COLO829 (cell line): ENCODE measurements at regions not wholly inside any gene's neighbourhood (a gene's known extent, or its start where the extent isn't known, plus 50 kb on each side); places are given as distances from the start of the nearest gene placed in this dataset.
"Not testable (repeated sequence)": the region's sequence is repeated elsewhere in the genome, so short reads cannot be mapped to it uniquely, and the experiment has no call there.

Source experiments
- DNase-seq: peaks from one replicate; pipeline ENCODE4 v3.0.0; 2012; ENCODE audit warnings: low spot score

DNA sequence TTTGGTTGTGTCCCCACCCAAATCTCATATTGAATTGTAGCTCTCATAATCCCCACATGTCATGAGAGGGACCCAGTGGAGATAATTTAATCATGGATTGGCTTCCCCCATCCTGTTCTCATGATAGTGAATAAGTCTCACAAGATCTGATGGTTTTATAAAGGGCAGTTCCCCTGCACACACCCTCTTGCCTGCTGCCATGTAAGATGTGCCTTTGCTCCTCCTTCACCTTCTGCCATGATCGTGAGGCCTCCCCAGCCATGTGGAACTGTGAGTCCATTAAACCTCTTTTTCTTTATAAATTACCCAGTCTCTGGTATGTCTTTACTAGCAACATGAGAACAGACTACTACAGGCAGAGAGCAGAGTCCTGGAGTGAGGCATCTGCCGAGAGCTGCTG is 90.2 kb upstream of the SLC45A1 start:
- not testable (repeated sequence) for DNase-seq

DNA sequence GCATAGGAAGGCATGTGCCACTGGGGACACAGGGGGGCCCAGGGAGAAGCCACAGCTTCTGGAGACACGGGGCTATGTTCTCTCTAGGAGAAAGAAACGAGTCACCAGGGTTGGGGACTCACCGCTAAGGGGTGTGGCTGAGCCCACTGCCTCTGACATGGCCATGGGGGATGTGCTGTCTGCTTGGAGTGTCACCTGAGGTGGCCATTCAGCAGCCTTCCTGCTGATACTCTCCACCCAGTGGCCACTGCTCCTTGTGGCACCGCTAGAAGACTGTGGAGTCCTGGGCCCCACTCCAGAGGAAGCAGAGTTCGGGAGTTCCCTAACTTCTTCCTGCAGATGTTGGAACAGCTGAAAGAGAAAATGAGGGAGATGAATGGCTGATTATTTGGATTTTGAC is 91.2 kb upstream of the SLC45A1 start:
- no peak for DNase-seq

DNA sequence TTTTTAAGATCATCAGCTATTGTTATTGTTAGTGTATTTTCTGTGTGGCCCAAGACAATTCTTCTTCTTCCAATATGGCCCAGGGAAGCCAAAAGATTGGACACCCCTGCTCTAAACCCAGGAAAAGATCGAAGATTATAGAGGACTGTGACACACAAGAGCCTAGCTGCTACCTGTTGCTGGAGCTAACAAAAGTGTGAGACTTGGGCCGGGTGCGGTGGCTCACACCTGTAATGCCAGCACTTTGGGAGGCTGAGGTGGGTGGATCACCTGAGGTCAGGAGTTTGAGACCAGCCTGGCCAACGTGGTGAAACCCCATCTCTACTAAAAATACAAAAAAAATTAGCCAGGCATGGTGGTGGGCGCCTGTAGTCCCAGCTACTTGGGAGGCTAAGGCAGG is 91.9 kb upstream of the SLC45A1 start:
- DNase-seq, result not testable (repeated sequence)

DNA sequence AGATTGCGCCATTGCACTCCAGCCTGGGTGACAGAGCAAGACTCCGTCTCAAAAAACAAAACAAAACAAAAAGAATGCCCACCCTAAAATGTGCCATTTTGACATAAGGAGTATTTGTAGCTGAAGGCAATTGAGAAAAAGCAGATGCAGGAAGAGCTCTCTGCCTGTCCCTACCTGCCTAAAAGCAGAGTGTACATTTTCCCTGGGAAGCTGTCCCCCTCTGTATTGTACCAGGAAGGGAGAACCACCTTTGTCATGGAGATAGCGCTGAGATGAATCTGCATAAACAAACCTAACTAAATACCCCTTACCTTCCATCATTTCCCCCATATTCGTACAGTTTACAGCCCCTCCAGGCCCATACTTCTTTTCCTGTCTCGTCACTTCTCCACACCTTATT is 94.4 kb upstream of the SLC45A1 start:
- DNase-seq, result no peak

DNA sequence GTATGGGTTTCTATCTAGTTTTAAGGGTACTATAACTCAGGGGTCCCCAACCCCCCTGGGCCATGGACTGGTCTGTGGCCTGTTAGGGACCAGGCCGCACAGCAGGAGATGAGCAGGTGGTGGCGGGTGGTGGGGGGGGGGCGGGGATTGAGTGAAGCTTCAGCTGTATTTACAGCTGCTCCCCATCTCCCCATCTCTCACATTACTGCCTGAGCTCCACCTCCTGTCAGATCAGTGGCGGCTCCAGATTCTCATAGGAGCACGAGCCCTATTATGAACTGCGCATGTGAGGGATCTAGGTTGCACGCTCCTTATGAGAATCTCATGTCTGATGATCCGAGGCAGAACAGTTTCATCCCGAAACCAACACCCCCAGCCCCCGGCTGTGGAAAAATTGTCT is 95.1 kb upstream of the SLC45A1 start:
- DNase-seq, result no peak

DNA sequence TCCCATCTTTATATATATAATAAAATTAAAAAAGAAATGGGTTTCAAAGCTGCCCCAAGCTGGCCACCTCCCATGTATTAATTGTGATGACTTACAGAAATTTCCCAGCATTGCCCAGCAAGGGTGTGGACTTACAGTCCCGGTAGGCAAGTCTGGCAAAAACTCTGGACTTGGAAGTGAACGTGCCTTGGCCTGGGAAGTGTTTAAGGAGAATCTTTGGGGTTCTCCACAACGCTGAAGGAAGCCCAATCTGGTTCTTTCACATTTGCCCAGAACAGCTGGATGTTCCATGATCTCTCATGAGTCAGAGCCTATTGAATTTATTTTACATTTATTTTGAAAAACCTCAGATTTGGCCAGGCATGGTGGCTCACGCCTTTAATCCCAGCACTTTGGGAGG is 98.4 kb upstream of the SLC45A1 start:
- no peak for DNase-seq

DNA sequence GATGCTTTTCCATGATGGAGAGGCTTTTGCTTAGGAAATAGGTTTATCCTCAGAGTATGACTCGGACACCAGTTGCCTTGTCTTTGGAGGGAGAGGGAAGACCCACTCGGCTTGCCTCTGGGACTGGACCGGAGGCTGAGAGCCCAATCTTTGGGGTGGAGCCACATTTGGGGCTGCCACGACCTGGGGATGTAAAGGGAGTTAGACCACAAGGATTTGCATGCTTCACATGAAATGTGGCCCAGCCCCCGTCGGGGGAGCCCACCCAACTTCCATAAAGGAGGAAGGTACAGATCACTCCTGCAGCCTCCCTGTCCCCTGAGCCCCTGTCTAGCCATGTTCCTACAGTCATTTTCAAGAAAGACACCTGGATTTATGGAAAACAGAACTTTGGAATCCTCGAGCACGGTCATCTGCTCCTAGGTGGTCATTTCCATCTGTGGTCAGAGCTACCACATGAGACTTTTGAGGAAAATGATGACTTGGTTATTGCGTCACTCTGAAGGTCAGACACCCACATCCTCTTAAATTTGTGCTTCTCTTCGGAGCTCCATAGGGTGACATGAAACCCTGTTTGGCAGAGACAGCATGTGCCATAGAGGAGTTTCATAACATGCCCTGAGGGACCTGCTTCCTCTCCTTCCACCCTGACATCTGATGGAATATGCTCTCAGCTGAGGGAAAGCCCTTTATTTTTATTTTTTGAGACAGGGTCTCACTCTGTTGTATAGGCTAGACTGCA is 99.4 kb upstream of the SLC45A1 start:
- no peak for DNase-seq

DNA sequence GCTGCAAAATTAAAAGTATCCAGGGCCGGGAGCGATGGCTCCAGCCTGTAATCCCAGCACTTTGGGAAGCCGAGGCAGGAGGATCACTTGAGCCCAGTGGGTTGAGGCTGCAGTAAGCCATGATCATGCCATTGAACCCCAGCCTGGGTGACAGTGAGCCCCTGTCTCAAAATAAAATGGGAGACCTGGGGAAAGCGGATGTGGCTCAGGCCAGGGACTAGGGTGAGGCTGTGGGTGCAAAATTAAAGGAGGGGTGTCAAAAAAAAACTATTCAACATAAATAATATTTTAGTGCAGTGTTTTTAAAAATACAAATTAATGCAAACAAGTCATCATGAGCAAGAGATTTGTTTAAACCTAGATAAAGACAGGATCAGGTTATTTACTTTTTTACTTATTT is 100.1 kb upstream of the SLC45A1 start:
- DNase-seq, result no peak

DNA sequence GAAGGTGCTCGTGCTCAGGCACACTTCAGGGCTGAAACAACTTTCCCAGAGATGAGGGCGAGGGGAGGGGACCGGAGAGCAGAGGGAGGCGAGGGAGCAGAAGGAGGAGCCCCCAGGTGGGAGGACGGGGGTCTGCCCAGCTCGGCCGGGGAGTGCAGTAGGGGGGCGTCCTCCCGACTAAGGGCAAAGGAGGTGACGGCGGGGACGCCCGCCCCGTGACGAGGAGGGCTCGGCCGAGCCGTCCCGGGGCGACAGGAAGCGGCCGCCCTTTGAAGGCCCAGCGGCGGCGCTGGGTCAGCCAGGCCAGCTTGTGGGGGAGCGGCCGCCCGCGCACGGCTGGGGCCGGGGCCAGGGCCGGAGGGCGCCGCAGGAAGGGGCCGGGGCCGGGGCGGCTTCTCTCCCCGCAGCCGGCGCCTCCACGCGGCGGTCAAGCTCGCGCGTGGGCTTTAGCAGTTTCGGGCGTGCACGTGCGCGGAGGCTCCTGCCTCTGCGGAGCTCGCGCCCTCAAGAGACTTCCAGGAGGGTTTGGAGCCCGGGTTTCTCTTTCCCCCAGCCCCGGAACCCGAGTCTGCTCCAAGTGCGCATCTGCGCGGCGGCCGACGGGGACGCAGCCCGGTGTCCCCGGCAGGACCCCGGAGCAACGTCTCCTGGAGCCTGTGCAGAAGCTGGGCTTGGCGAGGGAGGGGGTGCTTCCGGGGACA is 100.8 kb upstream of the SLC45A1 start:
- no peak for DNase-seq

DNA sequence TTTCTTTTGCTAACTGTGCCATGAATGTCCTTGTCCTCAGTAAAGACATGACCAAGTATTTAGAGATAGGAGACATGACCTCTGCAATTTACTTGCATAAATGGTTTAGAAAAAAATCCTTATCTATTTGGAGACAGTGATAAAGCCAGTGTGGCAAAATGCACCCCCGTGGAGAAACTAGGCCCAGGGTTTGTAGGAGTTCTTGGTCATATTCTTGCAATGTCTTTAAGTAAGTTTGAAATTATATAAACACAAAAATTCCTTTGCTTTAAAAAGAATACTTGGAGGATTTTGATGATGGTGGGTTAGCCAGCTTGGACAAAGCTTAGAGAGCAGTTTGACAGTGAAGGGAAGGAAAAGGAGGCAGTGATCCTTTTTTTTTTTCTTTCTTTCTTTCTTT is 101.9 kb upstream of the SLC45A1 start:
- no peak for DNase-seq

DNA sequence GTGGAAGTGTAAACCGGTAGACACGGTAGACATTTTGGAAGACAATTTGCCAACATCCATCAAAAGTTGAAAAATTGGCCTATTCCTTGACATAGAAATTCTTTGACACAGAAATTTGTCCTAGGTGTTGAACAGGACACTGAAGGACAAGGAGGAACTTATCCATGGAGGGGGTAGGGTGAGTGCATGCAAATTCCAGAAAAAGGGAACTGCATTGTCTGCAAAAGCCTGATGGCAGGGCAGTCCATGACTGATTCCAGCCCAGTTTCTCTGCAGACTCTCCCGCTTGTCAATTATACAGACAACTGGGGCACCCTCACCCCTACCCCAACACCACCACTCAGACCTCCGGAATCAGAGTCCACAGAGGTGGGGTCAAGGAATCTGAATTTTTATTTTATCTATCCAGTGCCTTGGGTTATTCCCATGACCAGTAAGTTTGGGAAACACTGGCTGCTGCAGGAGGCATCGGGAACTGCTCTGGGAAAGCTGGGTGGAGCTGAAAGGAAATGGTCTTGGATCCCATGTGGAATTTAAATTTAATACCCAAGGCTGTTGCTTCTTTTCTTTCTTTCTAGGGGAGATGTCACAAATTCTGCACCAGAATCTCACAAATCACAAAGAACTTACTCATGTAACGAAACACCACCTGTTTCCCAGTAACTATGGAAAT is 103.3 kb upstream of the SLC45A1 start:
- no peak for DNase-seq

DNA sequence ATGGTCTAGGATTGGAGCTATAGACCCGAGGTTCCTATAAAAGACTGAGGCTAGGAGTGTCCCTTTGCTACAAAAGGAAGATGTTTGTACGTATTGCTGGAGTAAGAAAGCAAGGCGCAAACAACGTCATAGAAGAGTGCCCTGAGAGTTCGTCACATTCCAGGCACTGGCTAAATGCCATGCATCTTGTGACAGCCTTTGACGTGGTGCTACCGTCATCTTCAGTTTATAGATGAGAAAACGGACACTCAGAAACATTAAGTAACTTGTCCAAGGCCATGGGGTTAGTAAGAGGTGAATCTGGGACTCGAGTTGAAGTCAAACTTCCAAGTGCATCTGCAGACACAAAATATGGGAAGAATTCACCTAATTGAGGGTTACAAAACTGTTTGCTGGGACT is 104.2 kb upstream of the SLC45A1 start:
- no peak for DNase-seq

DNA sequence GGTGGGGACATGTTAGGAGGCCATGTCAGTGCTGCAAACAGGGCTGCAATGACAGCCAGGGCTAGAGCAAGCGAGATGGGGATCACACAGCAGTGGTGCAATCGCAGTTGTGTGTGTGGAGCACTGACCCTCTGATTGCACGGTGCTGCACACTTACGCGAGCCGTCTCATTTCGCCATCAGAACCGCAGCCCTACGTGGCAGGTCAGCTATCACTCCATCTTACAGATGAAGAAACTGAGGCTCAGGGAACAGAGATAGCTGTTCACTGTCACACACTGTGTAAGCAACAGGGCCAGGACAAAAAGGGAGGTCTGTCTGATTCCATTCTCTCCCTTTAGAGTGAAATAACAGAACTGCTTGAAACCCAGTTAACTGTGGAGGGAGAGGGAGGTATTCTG is 104.8 kb upstream of the SLC45A1 start:
- no peak for DNase-seq

DNA sequence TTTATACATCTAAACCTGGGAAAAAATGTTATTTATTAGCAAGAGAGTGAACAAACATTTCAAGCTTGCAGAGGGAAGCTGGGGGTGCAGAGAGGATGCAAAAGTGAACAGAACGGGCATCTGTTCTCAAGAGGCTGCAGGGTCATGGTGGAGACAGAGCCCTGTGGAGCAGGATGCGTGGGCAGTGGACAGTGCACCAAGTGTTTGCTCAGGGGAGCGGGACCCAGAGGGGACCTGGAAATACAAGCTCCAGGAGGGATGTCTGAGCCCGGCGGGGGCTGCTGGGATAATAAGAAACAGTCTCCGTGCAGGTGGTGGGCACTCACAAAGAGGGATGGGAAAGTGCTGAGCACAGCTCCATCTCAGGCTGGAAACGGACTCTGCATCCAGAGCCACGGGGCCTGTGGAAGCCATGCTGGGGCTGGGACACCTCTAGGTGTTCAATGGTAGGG is 105.3 kb upstream of the SLC45A1 start:
- DNase-seq, result no peak

DNA sequence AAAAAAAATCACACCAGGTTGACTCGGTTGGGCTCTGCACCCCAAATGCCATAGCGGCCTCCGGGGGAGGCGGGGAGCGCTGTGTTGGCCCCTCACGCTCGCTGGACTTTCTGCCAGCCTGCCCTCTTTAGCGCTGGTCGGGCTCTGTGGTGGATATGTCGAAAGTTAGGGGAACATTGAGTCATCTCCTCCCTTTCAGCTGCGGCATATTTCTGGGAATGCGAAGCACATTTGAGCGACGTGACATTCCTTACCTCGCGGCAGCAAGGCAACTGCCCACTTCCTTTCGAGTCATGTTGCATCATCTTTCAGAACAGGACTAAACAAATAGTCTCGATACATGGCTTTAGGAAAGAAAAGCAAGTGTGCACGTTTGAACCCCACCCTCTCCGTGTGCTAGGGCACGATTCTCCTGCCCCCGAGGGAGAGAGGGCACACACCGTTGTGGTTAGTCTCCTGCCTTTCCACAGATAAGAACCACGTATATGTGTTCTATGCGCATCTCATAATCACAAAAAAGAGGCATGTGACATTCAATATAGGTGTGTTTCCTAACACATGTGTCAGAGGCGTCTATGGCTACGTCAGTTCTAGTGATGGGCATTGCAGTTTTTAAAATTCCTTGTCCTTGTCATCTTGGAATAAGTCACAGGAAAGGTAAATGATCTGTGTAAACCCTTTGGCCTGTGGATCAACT is 105.9 kb upstream of the SLC45A1 start:
- DNase-seq, result peak; percentile 47

DNA sequence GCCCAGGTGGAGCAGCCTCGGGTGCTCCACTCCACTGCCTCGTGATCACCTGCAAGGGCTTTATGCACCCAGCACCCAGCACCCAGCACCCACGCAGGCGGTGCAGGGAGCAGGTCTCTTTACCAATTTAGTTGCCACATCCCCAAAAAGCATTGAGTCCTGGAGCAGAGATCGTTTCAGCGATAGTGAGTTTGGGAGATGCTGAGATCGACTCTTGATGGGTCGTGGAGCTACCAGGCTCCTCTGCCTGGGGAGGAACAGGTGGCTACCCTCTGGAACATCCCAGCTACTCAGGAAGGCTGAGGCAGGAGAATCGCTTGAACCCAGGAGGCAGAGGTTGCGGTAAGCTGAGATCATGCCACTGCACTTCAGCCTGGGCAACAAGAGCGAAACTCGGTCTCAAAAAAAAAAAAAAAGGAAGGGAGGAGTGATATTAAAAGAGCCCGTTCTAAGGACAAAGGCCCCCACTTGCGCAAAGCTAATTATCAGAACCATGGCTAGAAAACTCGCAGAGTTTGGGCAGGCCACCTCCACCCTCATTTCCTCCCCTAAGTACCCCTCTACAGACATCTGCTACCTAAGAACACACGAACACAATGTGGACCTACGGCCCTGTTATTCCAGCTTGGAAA is 106.5 kb upstream of the SLC45A1 start:
- DNase-seq, result no peak

DNA sequence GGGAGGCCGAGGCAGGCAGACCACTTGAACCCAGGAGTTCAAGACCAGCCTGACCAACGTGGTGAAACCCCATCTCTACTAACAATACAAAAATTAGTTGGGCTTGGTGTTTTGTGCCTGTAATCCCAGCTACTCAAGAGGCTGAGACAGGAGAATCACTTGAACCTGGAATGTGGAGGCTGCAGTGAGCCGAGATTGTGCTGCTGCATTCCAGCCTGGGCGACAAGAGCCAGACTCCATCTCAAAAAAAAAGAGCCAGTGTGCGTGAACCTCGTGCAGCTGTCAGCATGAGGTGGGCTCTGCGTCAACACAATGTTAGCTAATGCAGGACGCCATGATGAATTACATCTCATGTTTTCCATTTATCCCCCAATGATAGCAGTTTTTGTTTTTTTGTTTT is 110.7 kb upstream of the SLC45A1 start:
- no peak for DNase-seq

DNA sequence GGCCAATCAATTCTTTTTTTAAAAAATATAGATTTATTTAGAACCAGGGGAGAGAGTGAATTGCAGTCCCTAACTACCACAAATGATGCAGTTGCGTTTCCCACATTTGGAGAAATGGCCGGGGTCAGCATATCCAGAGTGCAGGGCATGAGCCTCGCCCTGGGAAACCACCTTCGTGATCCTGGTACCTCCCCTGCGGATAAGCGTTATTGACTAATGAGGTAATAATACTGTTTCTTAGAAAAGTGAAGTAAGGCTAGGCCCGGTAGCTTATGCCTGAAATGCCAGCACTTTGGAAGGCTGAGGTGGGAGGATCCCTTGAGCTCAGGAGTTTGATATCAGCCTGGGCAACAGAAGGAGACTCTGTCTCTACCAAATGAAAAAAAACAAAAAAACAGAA is 111.5 kb upstream of the SLC45A1 start:
- DNase-seq, result no peak

DNA sequence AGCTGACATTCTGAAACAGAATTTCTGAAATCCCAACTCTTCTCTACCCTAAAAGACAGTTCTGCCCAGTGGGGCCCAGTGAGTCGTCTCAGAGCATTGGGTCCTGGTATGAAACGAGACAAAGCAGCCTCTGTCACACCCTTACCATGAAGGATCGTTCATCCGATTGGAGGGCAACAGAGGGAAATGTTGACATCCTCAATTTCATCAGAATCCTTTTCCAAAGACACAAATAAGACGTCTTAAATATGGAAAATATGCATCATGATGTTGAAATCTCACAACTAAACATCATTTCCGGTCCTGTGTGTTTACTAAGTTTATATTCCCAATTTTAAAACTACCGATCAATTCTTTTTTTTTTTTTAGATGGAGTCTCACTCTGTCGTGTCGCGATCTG is 112.1 kb upstream of the SLC45A1 start:
- DNase-seq, result no peak

DNA sequence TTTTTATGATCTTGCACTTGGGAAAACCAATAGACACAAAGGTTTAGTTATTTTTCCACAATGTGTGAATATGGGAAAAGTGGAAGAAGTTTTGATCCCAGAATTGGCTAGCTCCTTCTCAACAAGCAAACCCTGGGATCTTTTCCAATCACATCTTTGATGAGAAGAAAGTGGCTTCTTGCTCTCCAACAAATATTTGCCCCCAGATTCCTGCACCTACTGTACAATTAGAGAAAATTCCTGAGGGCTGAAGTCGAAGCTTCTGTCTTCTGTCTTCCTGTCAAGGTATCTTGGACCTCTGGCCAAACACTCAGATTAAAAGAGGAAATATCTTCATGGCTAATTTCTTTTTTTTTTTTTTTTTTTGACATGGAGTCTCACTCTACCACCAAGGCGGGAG is 113.1 kb upstream of the SLC45A1 start:
- no peak for DNase-seq

DNA sequence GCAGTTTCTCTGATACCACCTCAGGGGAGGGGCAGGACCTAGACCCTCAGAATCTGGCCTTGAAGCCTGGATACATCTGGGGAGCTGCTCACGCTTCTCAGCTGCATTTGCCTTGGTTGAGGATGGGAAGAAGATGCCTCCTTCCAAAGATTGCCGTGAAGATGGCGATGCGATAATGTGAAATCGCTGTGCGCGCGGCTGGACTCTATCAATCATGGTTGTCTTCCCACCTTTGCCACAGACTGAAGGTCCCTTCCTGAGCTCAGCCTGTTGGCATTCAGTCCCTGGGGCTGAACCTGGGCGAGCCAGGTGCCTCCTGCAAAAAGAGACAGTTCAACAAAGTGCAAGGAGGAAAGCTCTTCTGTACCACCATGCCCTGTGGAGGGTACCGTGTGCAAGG is 114.4 kb upstream of the SLC45A1 start:
- no peak for DNase-seq

DNA sequence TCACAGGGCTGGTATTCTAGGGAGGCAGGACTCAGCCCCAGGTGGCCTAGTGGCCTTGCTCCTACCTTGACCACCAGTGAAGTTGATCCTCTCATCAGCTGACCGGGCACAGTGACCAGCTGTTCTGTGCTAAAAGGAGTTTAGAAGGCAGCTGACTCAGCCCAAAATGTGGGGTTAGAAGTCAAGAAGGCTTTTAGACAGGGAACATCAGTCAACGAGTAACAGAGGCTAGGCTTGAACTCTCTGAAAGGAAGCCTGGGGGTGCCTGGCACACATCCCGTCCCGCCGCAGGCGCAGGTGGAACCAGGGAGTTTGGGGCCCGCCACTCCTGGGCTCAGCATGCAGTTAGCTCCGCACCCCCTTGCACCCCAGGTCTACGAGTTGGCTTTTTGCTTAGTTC is 114.9 kb upstream of the SLC45A1 start:
- no peak for DNase-seq
